GM10266 (cell line): ENCODE measurements at regions not wholly inside any gene's neighbourhood (a gene's known extent, or its start where the extent isn't known, plus 50 kb on each side); places are given as distances from the start of the nearest gene placed in this dataset.
A peak's percentile ranks its signal among the peaks of the same experiment; 100 is the strongest.
"Not testable (repeated sequence)": the region's sequence is repeated elsewhere in the genome, so short reads cannot be mapped to it uniquely, and the experiment has no call there.

ENCODE experiments used
- DNase-seq: peaks from one replicate; pipeline ENCODE4 v3.0.0; 2012; ENCODE audit errors: extremely low spot score
- CTCF ChIP-seq: IDR thresholded peaks from 2 replicates; pipeline ENCODE4 v1.5.1; 2012; ENCODE audit warnings: mild to moderate bottlenecking, low read depth; ENCODE audit not compliant: control insufficient read depth, insufficient read depth; ENCODE audit errors: missing control alignments

GRCh38 chr5:87582149-87582548, 169.4 kb upstream of the CCNH start:
- DNase-seq, result no peak
- TF ChIP-seq CTCF, result no peak

- no peak for TF ChIP-seq CTCF
- no peak for DNase-seq
Measured at GRCh38 chr5:87581661-87582060, 168.9 kb upstream of the CCNH start.

GRCh38 chr5:87579678-87580077, 166.9 kb upstream of the CCNH start:
- no peak for TF ChIP-seq CTCF
- no peak for DNase-seq

GRCh38 chr5:87576867-87577266, 164.1 kb upstream of the CCNH start:
- TF ChIP-seq CTCF, result no peak
- no peak for DNase-seq

GRCh38 chr5:87576306-87576705, 163.6 kb upstream of the CCNH start:
- DNase-seq, result not testable (repeated sequence)

GRCh38 chr5:87574106-87574505, 161.4 kb upstream of the CCNH start:
- DNase-seq, result no peak
- TF ChIP-seq CTCF, result no peak

- DNase-seq, result no peak
- no peak for TF ChIP-seq CTCF
Measured at GRCh38 chr5:87572611-87573010, 159.9 kb upstream of the CCNH start.

GRCh38 chr5:87572090-87572489, 159.4 kb upstream of the CCNH start:
- no peak for TF ChIP-seq CTCF
- peak; percentile 8 for DNase-seq
